Astrocyte (in vitro differentiated cells and primary cell): ENCODE measurements at regions not wholly inside any gene's neighbourhood (a gene's known extent, or its start where the extent isn't known, plus 50 kb on each side); places are given as distances from the start of the nearest gene placed in this dataset.

Experiments
- CTCF ChIP-seq: IDR thresholded peaks from 2 replicates; pipeline ENCODE4 v1.5.1; 2011; ENCODE audit warnings: low read depth, mild to moderate bottlenecking, inconsistent platforms, low read length, moderate library complexity; ENCODE audit not compliant: insufficient read depth
- EZH2 ChIP-seq: IDR thresholded peaks from 2 replicates; pipeline ENCODE4 v1.6.1; 2012; ENCODE audit warnings: mild to moderate bottlenecking, low read length, inconsistent platforms; ENCODE audit not compliant: insufficient read depth

DNA sequence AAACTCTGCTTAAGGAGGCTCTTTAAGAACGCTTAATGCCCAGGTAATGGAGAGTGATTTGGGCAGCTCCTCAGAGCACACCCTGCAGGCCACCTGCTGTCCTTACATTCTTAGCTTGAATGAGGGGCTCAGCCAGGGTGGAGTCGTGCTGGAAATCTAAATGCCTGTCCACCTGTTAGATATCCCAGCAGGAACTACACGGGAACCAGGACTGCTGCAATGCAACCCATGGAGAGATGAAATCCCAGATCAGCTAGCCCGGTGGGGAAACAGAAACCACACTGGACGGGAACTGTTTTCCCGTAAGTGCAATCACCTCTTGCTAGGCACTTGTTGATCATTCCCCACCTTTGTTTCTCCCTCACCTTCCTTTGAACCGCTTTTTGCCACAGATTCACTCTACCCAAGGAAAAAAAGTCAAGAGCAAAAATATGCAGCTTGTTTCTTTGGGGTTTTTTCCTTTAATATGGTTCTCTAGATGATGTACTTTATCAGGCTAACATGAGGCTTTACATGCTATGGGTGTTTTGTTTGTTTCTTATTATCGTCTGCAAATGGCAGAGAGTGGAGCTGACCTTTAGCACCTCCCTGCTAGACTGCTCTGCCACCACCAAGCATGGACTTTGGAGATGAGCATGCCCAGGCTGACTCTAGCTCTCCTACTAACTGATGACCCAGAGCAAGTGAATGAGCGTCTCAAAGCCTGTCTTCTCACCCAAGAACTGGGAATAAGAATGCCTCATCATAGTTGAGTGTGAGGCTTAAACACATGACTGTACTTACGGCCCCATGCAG lies 125.9 kb upstream of the TNFAIP3 start:
- TF ChIP-seq CTCF = no peak
- TF ChIP-seq EZH2 = no peak
